HG03565 (cell line): ENCODE measurements at regions not wholly inside any gene's neighbourhood (a gene's known extent, or its start where the extent isn't known, plus 50 kb on each side); places are given as distances from the start of the nearest gene placed in this dataset.

Source experiments
- ATAC-seq: cut with Tn5 transposase; IDR thresholded peaks from one replicate; pipeline ENCODE4 v1.9.1; 2021; ENCODE audit warnings: mild to moderate bottlenecking, moderate library complexity; ENCODE audit not compliant: unreplicated experiment

GRCh38 chr21:14870853-14871149 is 194.0 kb downstream of the NRIP1 start:
- ATAC-seq: no peak

- ATAC-seq: peak; percentile 41
These were observed 194.6 kb downstream of the NRIP1 start for GRCh38 chr21:14869984-14870852.

DNA sequence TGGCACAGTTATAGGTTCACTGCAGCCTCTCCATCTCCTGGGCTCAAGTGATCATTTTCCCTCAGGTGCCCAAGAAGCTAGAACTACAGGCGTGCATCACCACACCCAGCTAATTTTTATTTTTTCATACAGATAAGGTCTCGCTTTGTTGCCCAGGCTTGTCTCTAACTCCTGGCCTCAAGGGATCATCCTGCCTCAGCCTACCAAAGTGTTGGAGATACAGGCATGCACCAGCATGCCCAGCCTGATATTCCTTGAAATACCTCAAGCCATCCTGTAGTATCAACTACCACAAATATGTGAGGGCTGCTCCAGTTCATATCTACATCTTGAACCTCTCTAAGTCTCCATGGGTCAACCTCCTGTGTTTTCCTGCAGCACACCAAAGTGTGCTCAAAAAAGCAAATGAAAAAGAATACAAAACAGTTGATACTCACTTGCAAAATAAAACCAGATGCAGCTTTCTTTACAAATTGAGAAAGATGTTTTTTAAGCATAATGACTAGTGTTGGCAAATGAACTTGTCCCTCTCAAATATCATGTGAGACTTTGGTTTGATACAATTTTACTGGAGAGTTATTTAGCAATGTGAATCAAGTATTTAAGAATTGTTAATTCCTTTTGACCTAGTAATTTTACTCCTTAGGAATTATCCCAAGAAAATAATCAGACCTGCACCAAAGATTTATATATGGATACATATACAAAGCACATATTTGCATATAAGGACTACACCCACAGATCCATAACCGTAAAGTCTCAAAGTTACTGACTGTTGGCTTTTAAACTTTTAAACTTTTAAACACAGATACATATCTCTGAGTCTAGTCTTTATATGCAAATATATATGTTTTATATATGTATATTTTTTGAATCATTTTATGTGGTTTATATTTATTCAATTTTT is 197.7 kb downstream of the NRIP1 start:
- no peak for ATAC-seq

DNA sequence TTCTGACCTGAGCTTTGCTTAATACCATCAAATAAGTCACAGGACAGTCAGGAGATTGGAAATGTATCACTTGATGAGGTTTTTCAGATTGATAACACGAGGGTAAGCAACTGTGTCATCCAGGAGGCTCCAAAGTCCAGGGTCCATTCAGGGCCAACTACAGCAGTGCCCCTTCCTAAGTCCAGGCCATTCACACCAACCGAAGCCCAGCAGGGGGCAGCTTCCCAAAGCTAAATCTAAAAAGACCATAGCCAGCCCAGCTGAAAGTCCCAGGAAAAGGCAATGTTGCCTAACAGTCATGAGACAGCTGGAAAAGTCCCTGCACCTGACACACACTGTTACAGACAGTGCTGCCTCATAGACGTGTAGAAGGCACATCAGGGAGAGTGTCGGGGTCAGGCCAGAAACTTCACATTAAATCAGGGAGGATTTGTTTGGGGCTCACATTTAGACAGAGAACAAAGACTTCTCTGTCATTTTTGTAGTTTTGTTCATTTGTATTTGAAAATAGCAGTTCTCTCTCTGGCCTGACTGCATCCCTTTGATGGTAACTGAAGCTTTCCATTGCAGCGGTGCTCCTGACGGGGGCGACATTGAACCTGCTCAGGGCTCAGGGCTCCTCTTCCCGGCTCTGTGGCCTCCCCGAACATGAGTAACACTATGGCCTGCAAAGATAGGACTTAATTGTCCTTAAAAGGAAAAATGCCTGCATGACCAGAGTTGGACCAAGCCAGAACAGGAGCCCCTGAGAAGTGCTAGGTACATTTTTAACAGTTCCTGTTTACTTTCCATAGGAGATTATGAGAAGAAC is 200.4 kb downstream of the NRIP1 start:
- ATAC-seq: peak; percentile 81

DNA sequence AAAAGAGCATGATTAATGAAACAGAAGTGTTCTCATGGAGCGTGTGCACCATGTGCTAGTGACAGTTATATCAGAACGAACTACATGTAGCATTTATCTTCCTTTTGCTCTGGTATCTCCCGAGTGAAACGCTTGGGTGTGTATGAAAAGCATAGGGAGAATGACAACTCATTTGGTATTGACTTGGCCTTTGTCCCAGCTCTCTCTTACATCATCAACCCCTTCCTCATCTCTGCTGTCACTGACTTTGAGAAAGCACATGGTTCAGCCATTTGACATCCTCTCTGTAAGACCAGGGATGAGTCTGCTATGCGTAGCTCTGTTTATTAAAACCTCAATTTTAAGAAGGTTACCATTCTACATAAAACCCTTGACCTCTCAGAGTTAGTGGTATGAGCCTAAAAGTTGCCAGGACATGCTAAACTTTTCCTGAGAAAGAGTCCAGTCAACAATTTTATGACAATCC is 201.0 kb downstream of the NRIP1 start:
- ATAC-seq: no peak

DNA sequence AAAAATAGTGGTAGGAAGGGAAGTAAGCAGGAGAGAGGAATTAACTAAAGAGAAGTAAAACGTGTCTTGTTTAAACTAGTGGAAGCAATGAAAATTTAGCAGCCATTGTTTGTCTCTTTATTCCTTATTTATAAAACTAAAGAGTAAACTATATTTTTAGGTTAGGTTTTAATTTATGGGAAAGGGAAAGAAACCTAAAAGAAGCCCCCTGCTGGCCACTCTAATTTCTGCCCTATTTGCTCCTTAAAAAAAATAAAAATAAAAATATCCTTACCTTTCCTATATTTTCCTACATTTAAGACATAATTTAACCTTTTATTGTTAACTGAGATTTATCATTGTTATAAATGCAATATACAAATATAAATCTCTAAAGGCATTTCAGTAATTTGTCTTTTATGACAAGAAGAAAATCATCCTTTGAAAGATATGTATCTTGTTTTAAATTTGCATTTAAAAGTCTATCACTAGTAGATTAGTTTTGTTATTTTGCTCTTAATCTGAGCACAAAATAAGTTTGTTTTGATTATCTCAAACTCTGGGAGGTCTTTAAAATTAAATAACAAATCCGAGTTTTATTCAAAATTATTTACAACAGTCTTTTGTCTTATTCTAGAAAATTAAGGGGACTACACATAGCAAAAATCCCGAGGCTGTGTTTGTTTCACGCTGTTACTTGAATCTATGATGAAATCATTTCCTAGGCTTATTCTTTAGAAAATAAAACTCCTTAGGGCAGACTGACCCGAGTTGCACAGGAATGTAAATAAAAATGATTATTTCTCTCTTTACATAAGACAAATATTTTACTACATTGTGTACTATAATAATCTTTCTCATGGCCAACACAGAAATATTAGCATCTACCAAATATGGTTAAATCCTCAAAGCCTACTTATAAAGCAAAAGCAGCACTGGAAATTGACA is 201.7 kb downstream of the NRIP1 start:
- ATAC-seq: no peak

DNA sequence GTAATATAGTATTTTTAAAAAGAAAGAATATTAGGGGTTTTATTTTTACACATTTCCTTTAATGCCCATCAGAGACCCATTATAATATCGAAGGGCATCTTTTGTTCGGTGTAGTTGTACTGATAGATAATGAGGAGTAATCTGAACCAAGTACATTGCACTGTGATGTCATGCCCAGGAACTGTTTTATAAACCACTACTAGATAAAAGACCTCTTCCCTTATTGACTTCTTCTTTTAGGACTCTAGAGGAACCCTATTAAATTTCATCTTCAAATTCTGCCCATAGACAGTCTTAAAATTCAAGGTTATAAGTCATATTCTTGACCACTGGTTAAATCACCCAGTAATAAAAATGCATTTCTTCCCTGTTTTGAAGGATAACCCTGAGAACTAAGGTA is 206.5 kb downstream of the NRIP1 start:
- no peak for ATAC-seq

DNA sequence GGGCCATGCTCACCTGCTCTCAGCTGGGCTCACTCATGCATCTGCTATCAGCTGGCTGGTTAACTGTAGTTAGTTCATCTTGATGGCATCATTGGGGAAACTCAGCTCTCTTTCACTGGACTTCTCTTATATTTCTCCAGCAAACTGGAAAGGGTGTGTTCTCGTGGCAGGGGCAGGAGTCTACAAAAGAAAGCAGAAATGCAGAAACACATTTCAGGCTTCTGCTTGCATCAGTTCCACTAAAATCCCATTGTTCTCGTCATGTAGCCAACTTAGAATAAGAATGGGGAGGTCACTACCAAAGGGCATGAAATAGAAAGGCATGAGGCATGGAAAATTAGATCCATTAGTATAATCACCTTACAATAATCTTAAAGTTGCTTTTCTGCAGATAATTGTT is 207.3 kb downstream of the NRIP1 start:
- ATAC-seq: no peak

DNA sequence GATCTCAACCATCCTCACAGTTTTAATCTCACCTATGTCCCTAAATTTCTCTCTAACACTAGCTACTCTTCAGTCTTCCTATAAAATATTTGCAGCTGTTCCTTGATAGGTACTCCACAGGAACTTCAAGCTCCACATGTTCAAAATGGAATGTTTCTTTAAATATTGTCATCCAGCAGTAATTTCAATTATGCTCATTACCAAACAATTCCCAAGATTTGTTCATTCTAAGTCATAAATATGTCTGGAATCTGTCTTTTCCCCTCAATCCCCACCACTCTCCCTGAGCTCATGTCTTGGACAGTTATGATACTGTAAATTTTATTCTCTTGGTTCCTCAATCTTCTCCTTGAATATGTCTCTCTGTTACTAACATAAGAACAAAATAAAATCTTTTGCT is 214.4 kb downstream of the NRIP1 start:
- ATAC-seq: no peak

DNA sequence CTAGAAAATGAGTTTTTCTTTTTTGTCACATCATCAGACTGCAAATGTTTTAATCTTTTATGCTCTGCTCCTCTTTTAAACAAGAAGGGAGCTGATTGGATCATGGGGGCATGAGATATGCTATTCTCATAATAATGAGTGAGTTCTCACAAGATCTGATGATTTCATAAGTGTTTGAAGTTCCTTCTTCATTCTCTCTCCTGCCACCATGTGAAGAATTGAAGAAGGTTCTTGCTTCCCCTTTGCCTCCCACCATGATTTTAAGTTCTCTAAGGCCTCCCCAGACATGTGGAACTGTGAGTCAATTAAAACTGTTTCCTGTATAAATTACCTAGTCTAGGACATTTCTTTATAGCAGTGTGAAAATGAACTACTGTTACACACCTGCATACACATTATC is 218.2 kb downstream of the NRIP1 start:
- ATAC-seq: no peak

DNA sequence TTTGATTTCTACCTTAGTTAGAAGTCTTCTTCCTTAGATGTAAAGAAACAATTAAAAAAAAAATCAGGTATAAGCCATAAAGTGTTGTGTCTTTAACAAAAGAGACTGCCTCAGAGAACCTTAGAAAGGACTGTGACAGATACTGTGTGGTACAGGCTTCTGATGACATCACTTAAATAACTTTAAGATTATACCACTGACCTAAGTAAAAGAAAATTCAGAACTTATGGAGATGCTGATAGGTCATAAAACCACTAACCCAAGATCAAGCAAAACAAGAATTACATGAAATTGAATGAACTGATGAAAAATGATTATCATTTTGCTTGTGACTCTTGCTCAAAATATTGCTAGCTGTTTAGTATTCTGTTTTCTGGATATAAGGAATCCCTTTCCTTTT is 220.8 kb downstream of the NRIP1 start:
- no peak for ATAC-seq

GRCh38 chr21:14842601-14843000 is 222.2 kb downstream of the NRIP1 start:
- no peak for ATAC-seq

GRCh38 chr21:14841511-14842472 is 223.0 kb downstream of the NRIP1 start:
- no peak for ATAC-seq

- no peak for ATAC-seq
These were observed 226.4 kb downstream of the NRIP1 start for GRCh38 chr21:14838400-14838799.

DNA sequence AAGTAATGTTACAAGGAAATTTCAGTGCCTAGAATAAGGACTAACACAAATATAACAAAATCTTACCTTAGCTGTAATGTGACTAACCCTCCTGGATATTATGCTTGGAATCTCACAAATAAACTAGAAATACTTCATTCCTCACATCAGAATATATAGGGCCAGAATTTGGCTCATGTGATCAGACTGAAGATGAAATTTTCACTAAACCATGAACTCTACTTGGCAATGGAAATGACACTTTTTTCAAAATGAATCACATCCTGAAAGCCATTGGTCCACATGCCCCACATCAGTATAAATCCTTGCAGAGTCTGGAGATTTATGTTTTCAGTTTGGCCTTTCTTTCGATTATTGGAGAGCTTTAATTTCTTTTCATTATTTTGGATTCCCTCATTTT is 227.8 kb downstream of the NRIP1 start:
- no peak for ATAC-seq

DNA sequence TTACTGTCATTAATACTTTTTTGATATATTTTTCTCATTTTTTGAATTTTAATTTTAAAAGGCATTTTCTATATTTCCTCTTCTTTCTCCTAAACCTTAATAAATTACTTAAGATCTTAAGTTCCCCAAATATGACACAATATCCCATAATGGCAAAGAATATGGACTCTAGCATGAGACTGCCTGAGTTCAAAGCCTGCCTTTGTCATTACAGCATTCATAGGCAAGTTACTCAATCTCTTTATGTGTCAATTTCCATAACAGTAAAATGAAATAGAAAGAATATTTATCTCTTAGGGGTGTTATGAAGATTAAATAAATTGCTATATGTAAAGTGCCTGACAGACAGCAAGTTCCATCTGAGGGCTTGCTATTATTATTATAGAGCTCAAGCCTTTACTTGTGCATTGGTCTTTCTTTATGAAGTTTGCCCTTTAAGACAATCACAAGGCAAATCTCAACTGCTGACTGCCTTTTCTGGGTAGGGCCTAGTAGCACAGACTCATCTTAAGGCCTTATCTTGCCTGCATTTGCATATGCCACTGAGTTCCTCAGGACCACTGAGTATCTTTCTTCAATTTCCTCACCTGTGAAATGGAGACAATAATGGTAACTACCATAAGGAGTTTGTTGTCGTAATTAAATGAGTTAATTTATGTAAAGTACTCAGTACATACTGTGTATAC is 231.0 kb downstream of the NRIP1 start:
- no peak for ATAC-seq

DNA sequence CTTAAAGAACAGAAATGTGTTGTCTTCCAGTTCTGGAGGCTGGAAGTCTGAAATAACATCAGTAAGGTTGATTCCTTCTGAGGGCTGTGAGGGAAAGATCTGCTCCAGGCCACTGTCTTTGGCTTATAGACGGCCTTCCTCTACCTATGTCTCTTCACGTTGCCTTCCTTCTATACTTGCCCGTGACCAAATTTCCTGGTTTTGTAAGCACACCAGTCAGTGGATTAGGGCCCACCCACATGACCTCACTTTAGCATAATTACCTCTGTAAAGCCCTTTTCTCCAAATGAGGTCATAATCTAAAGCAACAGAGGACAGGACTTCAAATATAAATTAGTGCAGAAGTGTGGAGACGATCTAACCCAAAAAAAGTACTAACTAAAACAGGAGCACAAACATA is 231.6 kb downstream of the NRIP1 start:
- no peak for ATAC-seq

GRCh38 chr21:14830307-14830706 is 234.5 kb downstream of the NRIP1 start:
- ATAC-seq: no peak
